ENCODE measurements at regions not wholly inside any gene's neighbourhood (a gene's known extent, or its start where the extent isn't known, plus 50 kb on each side); places are given as distances from the start of the nearest gene placed in this dataset.

DNA sequence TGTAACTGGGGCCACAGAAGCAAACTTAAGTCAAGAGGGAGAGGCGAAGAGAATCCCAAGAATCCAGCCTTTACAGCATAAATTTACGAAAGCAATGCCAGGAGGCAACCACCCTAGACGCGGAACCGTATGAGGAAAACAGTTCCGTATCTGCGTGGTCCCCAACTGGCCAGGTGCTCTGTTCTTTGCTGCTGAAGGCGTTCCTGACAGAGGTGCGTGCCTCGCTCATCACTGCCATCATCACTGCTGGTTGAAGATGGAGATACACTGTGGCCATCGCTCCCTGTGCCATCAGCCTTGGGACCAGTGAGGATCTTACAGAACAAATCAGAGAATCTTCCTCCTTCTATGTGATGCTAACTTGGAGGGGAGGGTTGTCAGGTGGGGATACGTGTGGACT, 270.5 kb upstream of the B3GAT1 start:
- no peaks in the 10 kb centered on the region for H3K27me3 ChIP-seq (ENCODE audit: control insufficient read depth, insufficient read depth, low read length)
- no peak for DNase-seq (ENCODE audit: low read depth)

DNA sequence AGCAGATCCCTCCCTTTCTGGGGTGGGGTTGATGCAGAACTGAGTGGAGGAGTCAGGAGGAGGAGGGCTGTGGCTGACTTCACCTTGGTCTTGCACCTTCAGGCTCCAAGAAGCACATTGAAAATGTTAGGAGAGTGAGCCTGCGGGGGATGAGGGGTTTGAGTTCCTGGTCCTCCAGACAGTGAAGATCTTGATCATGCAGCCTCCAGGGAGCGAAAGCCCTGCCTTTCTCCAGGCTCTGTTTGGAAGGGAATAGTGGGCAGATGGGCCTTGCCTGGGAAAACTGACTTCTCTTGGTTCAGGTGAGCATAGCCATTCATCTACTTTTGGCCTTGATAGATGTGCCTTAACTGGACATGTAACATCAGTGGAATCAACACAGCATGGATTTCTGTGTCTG, 267.6 kb upstream of the B3GAT1 start:
- no peaks in the 10 kb centered on the region for H3K36me3 ChIP-seq (ENCODE audit: control insufficient read depth, insufficient read depth, low read length)
- H3K4me3 ChIP-seq (ENCODE audit: low read depth, low read length), result no peak overlapping the region
- DNase-seq (ENCODE audit: low read depth), result no peak
- no peaks in the 10 kb centered on the region for H3K27me3 ChIP-seq (ENCODE audit: control insufficient read depth, insufficient read depth, low read length)
- TF ChIP-seq, protein P1, sequence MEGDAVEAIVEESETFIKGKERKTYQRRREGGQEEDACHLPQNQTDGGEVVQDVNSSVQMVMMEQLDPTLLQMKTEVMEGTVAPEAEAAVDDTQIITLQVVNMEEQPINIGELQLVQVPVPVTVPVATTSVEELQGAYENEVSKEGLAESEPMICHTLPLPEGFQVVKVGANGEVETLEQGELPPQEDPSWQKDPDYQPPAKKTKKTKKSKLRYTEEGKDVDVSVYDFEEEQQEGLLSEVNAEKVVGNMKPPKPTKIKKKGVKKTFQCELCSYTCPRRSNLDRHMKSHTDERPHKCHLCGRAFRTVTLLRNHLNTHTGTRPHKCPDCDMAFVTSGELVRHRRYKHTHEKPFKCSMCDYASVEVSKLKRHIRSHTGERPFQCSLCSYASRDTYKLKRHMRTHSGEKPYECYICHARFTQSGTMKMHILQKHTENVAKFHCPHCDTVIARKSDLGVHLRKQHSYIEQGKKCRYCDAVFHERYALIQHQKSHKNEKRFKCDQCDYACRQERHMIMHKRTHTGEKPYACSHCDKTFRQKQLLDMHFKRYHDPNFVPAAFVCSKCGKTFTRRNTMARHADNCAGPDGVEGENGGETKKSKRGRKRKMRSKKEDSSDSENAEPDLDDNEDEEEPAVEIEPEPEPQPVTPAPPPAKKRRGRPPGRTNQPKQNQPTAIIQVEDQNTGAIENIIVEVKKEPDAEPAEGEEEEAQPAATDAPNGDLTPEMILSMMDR (IDR thresholded peaks at IDR 0.05; ENCODE audit: insufficient read depth, low read length, severe bottlenecking), result no peak
- no peak for FAIRE-seq

More for the DNA sequence above, 270.5 kb upstream of the B3GAT1 start:
- FAIRE-seq, result no peak
- Histone ChIP-seq H3K4me3 (ENCODE audit: low read depth, low read length) (no peak overlapping the region), H3K36me3 (ENCODE audit: control insufficient read depth, insufficient read depth, low read length) (no peaks in the 10 kb centered on the region)
- TF ChIP-seq, protein P1 (IDR thresholded peaks at IDR 0.05; ENCODE audit: insufficient read depth, low read length, severe bottlenecking), result no peak

DNA sequence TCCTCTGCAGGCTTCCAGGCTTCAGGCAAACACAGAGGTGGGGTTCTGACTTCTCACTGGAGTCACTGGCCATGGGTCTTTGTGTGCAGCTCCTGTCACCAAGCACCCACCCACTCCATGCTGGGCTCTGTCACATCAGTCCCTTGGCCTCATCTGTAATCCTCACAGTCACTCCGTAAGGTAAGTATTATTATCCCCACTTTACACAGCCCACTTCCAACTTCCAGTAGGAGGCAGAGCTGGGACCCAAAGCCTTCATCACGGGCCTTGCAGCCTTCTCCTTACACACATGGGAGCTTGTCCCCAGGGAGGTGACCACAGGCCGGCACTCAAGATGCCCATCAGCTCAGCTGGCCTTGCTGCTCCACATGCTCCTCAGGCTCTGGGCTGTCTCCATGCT, 266.7 kb upstream of the B3GAT1 start:
- Histone ChIP-seq H3K4me3 (ENCODE audit: low read depth, low read length) (no peak overlapping the region), H3K36me3 (ENCODE audit: control insufficient read depth, insufficient read depth, low read length) (no peaks in the 10 kb centered on the region), H3K27me3 (ENCODE audit: control insufficient read depth, insufficient read depth, low read length) (no peaks in the 10 kb centered on the region)
- TF ChIP-seq, protein P1 (IDR thresholded peaks at IDR 0.05; ENCODE audit: insufficient read depth, low read length, severe bottlenecking), result no peak
- FAIRE-seq (no peak), DNase-seq (ENCODE audit: low read depth) (no peak)

DNA sequence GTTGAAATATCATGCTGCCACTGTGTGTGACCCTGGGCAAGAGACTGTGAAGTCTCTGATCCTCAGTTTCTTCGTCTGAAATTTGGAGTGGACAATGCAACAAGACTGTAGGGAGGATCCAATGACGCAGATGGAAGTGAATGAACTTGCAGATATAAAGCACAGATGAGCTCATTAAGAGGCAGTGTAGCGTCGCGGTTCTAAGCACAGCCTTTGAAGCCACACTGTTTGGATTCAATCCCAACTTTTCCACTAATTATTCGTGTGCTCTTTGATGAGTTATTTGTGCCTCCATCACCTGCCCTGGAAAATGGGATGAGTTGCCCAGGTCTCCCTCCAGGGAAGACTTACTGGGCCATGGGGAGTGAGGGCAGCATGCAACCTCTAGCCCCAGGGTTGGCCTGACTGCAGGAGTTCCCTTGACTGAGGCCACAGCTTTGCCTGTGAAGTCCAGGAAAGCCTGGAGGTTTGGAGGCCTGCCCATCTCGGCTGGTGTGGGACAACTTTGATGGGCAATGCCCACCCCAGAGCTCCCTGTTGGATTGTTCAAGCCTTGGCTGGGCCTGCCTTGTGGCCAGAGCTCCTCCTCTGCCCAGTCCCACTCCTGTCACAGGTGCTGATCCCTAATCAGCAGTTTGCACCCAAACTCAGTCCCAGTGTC, 266.0 kb upstream of the B3GAT1 start:
- no peak overlapping the region for H3K4me3 ChIP-seq (ENCODE audit: low read depth, low read length)
- FAIRE-seq (no peak), DNase-seq (ENCODE audit: low read depth) (no peak)
- H3K27me3 ChIP-seq (ENCODE audit: control insufficient read depth, insufficient read depth, low read length), result no peaks in the 10 kb centered on the region
- TF ChIP-seq, protein P1 (IDR thresholded peaks at IDR 0.05; ENCODE audit: insufficient read depth, low read length, severe bottlenecking), result no peak
- no peaks in the 10 kb centered on the region for H3K36me3 ChIP-seq (ENCODE audit: control insufficient read depth, insufficient read depth, low read length)

DNA sequence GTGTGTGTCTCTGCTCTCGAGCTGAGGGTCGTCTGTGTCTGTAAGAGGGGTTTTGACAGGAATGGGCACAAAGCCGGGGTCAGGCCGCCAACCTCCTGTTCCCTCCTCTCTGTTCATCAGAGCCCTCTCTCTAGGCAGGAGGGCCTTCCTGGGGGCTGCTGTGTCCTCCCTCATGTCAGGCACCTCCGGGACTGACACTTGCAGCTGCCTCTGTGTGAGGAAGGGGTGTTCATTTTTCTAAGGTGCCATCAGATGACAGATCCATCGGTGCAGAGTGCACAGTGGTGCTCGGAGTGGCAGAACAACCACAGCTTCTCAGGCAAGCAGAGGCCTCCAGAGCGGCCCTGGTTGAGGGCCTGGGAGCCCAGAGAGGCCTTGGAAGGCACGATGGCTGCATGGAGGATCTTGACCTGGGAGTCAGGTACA, 265.4 kb upstream of the B3GAT1 start:
- FAIRE-seq, result no peak
- TF ChIP-seq, protein P1 (IDR thresholded peaks at IDR 0.05; ENCODE audit: insufficient read depth, low read length, severe bottlenecking), result no peak
- Histone ChIP-seq H3K4me3 (ENCODE audit: low read depth, low read length) (no peak overlapping the region), H3K27me3 (ENCODE audit: control insufficient read depth, insufficient read depth, low read length) (no peaks in the 10 kb centered on the region), H3K36me3 (ENCODE audit: control insufficient read depth, insufficient read depth, low read length) (no peaks in the 10 kb centered on the region)
- no peak for DNase-seq (ENCODE audit: low read depth)

Measured in bronchial epithelial cell (primary cell).